WTC11 (cell line): ENCODE measurements at regions not wholly inside any gene's neighbourhood (a gene's known extent, or its start where the extent isn't known, plus 50 kb on each side); places are given as distances from the start of the nearest gene placed in this dataset.
"Not testable (repeated sequence)": the region's sequence is repeated elsewhere in the genome, so short reads cannot be mapped to it uniquely, and the experiment has no call there.

ENCODE experiments used
- CREB1 ChIP-seq: sonication (generic); formaldehyde crosslinking; IDR thresholded peaks from 2 replicates; pipeline ENCODE4 v1.8.0; 2023; ENCODE audit warnings: mild to moderate bottlenecking, missing genetic modification reagents
- CTCF ChIP-seq: fragments of 200-600 bp; IDR thresholded peaks from 2 replicates; pipeline ENCODE4 v1.8.0; 2022; ENCODE audit warnings: antibody characterized with exemption
- ELF4 ChIP-seq: sonication (generic); formaldehyde crosslinking; IDR thresholded peaks from 2 replicates; pipeline ENCODE4 v1.8.1; 2022; ENCODE audit warnings: low read depth, mild to moderate bottlenecking, moderate library complexity, missing genetic modification reagents
- NR1H2 ChIP-seq: sonication (generic); formaldehyde crosslinking; IDR thresholded peaks from 2 replicates; pipeline ENCODE4 v1.9.0; 2021; ENCODE audit warnings: mild to moderate bottlenecking, moderate library complexity, missing genetic modification reagents

DNA sequence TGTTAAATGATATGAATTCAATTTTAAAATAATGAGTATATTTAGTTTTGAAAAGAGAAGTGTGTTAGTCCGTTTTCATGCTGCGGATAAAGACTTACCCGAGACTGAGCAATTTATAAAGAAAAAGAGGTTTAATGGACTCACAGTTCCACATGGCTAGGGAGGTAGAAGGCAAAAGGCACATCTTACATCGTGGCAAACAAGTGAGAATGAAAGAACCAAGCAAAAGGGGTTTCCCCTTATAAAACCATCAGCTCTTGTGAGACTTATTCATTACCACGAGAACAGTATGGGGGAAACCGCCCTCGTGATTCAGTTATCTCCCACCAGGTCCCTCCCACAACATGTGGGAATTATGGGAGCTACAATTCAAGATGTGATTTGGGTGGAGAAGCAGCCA lies 51.8 kb upstream of the OSMR start:
- not testable (repeated sequence) for TF ChIP-seq ELF4 (CRISPR knock-in tag); CTCF; NR1H2 (CRISPR knock-in tag); CREB1
